ENCODE measurements at regions not wholly inside any gene's neighbourhood (a gene's known extent, or its start where the extent isn't known, plus 50 kb on each side); places are given as distances from the start of the nearest gene placed in this dataset.

DNA sequence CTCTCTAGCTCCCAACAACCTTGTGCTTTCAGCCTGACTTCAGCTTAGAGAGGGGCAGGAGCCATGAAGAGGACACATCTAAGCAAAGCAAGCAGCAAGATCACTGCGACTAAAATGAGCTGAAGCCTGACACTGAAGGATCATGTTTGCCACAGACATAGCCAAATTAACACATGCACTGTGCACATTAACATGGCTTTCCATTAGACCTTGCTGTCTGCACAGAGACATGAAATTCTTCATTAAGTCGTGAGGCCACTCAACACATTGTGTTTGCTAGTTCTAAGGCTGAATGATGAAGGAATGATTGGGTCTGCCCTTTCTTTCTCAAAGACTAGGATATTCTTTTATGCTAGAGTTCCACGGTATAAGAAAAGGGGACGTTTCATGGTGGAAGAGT is 558.3 kb upstream of the PSMD7 start:
- BruUV-seq (replicated peaks), result no TSS peak
- CTCF ChIA-PET, result no interaction called here
- H3F3A ChIP-seq (ENCODE audit: low read length, unreplicated experiment), result no peaks in the 10 kb centered on the region
- TF ChIP-seq EZH2 (IDR thresholded peaks at IDR 0.05; ENCODE audit: low read length, unreplicated experiment), result no peak
- H3K36me3 ChIP-seq (ENCODE audit: low read depth, low read length), result no peaks in the 10 kb centered on the region
- no peak overlapping the region for H3K4me2 ChIP-seq (ENCODE audit: low read length)
- no peak for DNase-seq
- no peaks in the 10 kb centered on the region for H3K27me3 ChIP-seq (ENCODE audit: low read length)
- POLR2A ChIA-PET (ENCODE audit: unreplicated experiment), result no interaction called here
- no peak for ATAC-seq
- peaks cover 6% of the 10 kb centered on the region; the same call in 1 of the 2 replicates for H3K4me1 ChIP-seq (ENCODE audit: insufficient read depth, low read length)
- H4K20me1 ChIP-seq (ENCODE audit: low read length), result no peaks in the 10 kb centered on the region
- no peak overlapping the region for H3K27ac ChIP-seq (ENCODE audit: low read length)
- no peaks in the 10 kb centered on the region for H3K9me3 ChIP-seq (ENCODE audit: low read length)
- no peaks in the 10 kb centered on the region for H3K9me2 ChIP-seq (replicated peaks; ENCODE audit: low read length)
- intact Hi-C loops (cut with micrococcal nuclease), result no loop called here
- H2AFZ ChIP-seq (ENCODE audit: low read length), result no peak overlapping the region
- no peak overlapping the region for H3K9ac ChIP-seq (ENCODE audit: low read length)
- H3K4me3 ChIP-seq (ENCODE audit: low read length), result no peak overlapping the region
- no peaks in the 10 kb centered on the region for H3K79me2 ChIP-seq (ENCODE audit: low read length)

DNA sequence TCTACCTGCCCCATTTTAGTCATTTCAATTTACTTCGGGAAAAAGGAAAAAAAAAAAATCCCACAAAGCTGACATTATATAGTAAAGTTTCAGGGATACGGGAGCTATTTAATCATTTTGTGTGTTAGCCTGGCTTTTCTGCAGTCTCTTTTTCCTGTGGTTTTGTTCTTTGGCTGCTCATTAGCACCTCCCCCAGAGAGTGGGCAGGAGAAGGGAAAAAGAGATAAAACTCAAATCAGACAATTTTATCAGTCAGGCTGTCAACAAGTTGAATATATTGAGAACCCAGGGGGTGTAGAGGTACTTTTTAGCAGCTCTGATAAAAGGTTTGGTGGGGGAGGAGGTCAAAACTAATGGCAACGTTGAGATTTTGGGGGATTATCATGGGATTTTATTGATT is 559.0 kb upstream of the PSMD7 start:
- CTCF ChIA-PET, result interaction anchor here (0.6 kb wide), 1 partner anchor 557 kb away, joined by 6 read pairs; no protein-coding TSS in a partner anchor
- H3K4me1 ChIP-seq (ENCODE audit: insufficient read depth, low read length), result peaks cover 6% of the 10 kb centered on the region; the same call in 1 of the 2 replicates
- H3K9me3 ChIP-seq (ENCODE audit: low read length), result no peaks in the 10 kb centered on the region
- no peak overlapping the region for H3K4me2 ChIP-seq (ENCODE audit: low read length)
- POLR2A ChIA-PET (ENCODE audit: unreplicated experiment), result no interaction called here
- H2AFZ ChIP-seq (ENCODE audit: low read length), result no peak overlapping the region
- H3K27me3 ChIP-seq (ENCODE audit: low read length), result no peaks in the 10 kb centered on the region
- H4K20me1 ChIP-seq (ENCODE audit: low read length), result no peaks in the 10 kb centered on the region
- no peaks in the 10 kb centered on the region for H3F3A ChIP-seq (ENCODE audit: low read length, unreplicated experiment)
- H3K9me2 ChIP-seq (replicated peaks; ENCODE audit: low read length), result no peaks in the 10 kb centered on the region
- no peak for ATAC-seq
- TF ChIP-seq, protein P1, sequence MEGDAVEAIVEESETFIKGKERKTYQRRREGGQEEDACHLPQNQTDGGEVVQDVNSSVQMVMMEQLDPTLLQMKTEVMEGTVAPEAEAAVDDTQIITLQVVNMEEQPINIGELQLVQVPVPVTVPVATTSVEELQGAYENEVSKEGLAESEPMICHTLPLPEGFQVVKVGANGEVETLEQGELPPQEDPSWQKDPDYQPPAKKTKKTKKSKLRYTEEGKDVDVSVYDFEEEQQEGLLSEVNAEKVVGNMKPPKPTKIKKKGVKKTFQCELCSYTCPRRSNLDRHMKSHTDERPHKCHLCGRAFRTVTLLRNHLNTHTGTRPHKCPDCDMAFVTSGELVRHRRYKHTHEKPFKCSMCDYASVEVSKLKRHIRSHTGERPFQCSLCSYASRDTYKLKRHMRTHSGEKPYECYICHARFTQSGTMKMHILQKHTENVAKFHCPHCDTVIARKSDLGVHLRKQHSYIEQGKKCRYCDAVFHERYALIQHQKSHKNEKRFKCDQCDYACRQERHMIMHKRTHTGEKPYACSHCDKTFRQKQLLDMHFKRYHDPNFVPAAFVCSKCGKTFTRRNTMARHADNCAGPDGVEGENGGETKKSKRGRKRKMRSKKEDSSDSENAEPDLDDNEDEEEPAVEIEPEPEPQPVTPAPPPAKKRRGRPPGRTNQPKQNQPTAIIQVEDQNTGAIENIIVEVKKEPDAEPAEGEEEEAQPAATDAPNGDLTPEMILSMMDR (conservative IDR thresholded peaks at IDR 0.05; ENCODE audit: low read depth, low read length), result no peak
- no peak for TF ChIP-seq EZH2phosphoT487 (IDR thresholded peaks at IDR 0.05; ENCODE audit: borderline replicate concordance, low read length)
- TF ChIP-seq EZH2 (IDR thresholded peaks at IDR 0.05; ENCODE audit: low read length, unreplicated experiment), result no peak
- H3K4me3 ChIP-seq (ENCODE audit: low read length), result no peak overlapping the region
- no peaks in the 10 kb centered on the region for H3K79me2 ChIP-seq (ENCODE audit: low read length)
- DNase-seq, result no peak
- no TSS peak for BruUV-seq (replicated peaks)
- no peaks in the 10 kb centered on the region for H3K36me3 ChIP-seq (ENCODE audit: low read depth, low read length)
- intact Hi-C loops (cut with micrococcal nuclease), result no loop called here
- no peak overlapping the region for H3K27ac ChIP-seq (ENCODE audit: low read length)
- no peak overlapping the region for H3K9ac ChIP-seq (ENCODE audit: low read length)

DNA sequence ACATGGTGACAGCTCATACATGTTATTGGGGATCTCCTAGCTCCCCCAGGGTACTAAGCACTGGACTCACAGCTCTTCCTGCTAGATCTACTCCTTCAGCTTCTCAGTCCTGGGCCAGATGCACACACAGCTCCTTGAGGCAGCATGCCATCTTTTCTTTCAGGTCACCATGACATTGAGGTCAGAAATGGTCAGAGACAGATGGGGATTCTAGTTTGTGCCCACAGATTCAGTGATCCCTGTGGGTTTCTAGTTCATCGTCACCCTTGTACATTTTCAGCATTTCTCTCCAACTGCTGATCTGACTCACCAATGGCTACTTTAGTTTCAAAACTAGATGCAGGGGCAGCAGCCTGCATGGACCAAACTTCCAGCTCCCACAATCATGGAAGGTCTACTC is 560.7 kb upstream of the PSMD7 start:
- Histone ChIP-seq H3K9ac (ENCODE audit: low read length) (no peak overlapping the region), H2AFZ (ENCODE audit: low read length) (no peak overlapping the region), H3K4me1 (ENCODE audit: insufficient read depth, low read length) (peaks cover 6% of the 10 kb centered on the region; the same call in 1 of the 2 replicates), H3K27ac (ENCODE audit: low read length) (no peak overlapping the region), H3F3A (ENCODE audit: low read length, unreplicated experiment) (no peaks in the 10 kb centered on the region), H3K36me3 (ENCODE audit: low read depth, low read length) (no peaks in the 10 kb centered on the region), H3K27me3 (ENCODE audit: low read length) (no peaks in the 10 kb centered on the region; the same call in 1 of the 2 replicates), H4K20me1 (ENCODE audit: low read length) (no peaks in the 10 kb centered on the region), H3K9me3 (ENCODE audit: low read length) (no peaks in the 10 kb centered on the region), H3K4me2 (ENCODE audit: low read length) (no peak overlapping the region), H3K79me2 (ENCODE audit: low read length) (no peaks in the 10 kb centered on the region), H3K4me3 (ENCODE audit: low read length) (no peak overlapping the region), H3K9me2 (replicated peaks; ENCODE audit: low read length) (no peaks in the 10 kb centered on the region)
- ChIA-PET POLR2A (ENCODE audit: unreplicated experiment) (no interaction called here), CTCF (no interaction called here)
- no TSS peak for BruUV-seq (replicated peaks)
- no peak for DNase-seq
- intact Hi-C loops (cut with micrococcal nuclease), result no loop called here
- no peak for TF ChIP-seq EZH2 (IDR thresholded peaks at IDR 0.05; ENCODE audit: low read length, unreplicated experiment)
- TF ChIP-seq, protein P1 (conservative IDR thresholded peaks at IDR 0.05; ENCODE audit: low read depth, low read length), result no peak
- TF ChIP-seq EZH2phosphoT487 (IDR thresholded peaks at IDR 0.05; ENCODE audit: borderline replicate concordance, low read length), result no peak
- ATAC-seq, result no peak

Measured in PC-3 (cell line).